Pancreas (tissue), 10 donors: ENCODE measurements at regions not wholly inside any gene's neighbourhood (a gene's known extent, or its start where the extent isn't known, plus 50 kb on each side); places are given as distances from the start of the nearest gene placed in this dataset.

Experiments
- ATAC-seq, 4 donors: fragments of 200-7000 bp; cut with Tn5 transposase; one replicate each; pipeline versions ENCODE4 v1.8.0 to v1.9.1; 2020; ENCODE audit warnings: mild to moderate bottlenecking in 4 of 4, moderate library complexity in 4 of 4
- DNase-seq, 6 donors: peaks; one replicate each; pipeline ENCODE4 v3.0.0-alpha.2; 2020
- FAIRE-seq: peaks from 2 replicates; lab custom pipeline; 2012; peaks lifted over from hg19 to GRCh38; lab: Jason Lieb, UNC
- H3K27ac ChIP-seq, 4 donors: fragments of 200-600 bp; sonication (generic); 1 replicate in 3 of 4; 2 replicates in 1 of 4; pipeline versions ENCODE4 v1.5.0 to v1.8.0; 2020
- H3K27me3 ChIP-seq, 4 donors: fragments of 200-600 bp; one replicate each; pipeline ENCODE4 v1.8.0; 2021
- H3K36me3 ChIP-seq, 3 donors: fragments of 200-600 bp; sonication (generic) in 1 of 3; one replicate each; pipeline versions ENCODE4 v1.5.0 to v1.8.0; 2020 to 2021
- H3K4me1 ChIP-seq, 3 donors: fragments of 200-600 bp; one replicate each; pipeline ENCODE4 v1.8.0; 2021
- H3K4me3 ChIP-seq, 4 donors: fragments of 200-600 bp; sonication (generic) in 2 of 4; one replicate each; pipeline versions ENCODE4 v1.5.0 to v1.8.0; 2020 to 2021
- H3K9me3 ChIP-seq, 4 donors: fragments of 200-600 bp; one replicate each; pipeline ENCODE4 v1.8.0; 2021
- WGBS, 2 donors: extraction: QIAGEN DNeasy Blood & Tissue Kit; methylation state at CpG; one replicate each; pipeline ENCODE4 v1.1.7; 2013; 5-methylcytosine and 5-hydroxymethylcytosine counted together
- intact Hi-C, 3 donors: fragments of 100-400 bp; cut with DNase I; formaldehyde crosslinking; loops; one replicate each; pipeline versions ENCODE4 v1.11.1 to v1.14.2; 2022
- TF ChIP-seq, protein P1 (sequence below), 4 donors: fragments of 200-600 bp; sonication (generic) in 3 of 4; IDR thresholded peaks; one replicate each; pipeline versions ENCODE4 v1.5.0 to v1.8.0; 2021; ENCODE audit warnings: antibody characterized with exemption in 4 of 4
- donor health status: healthy with polysubstance abuse.
- donor health status: DM: no; HTN: no; CAD: no; lungs with moderate emphysema.
- donor health status: DM: no; HTN: no; CAD: no.
- donor health status: control.
- donor health status: control.
- donor health status: Bipolar disorder and iron deficiency.
- donor health status: DM: yes; HTN: yes; CAD: no.
- donor health status: DM: no; HTN: no; CAD: no.
- donor health status: DM: no; HTN: no; CAD: no.
- donor health status: DM: yes; HTN: yes; CAD: no.

DNA sequence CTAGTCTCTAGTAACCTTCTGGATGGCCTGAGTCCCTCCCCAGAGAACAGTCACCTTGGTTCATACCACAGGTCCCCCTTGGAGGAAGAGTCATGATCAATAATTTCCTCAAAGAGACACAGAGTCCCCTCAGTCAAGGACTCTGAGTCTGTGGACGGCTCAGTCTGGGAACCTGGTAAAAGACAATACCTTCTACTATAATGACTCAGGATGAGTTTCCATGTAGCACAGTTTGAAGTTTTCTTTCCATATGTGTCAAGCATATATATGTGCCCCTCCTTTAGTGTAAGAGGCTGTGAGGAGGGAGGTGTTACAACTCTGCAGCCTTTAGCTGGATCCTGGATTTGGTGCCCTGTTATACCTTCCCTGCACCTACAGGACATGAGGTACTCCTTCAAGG lies 54.4 kb upstream of the TSKU start:
- DNase-seq (no peak), ATAC-seq (no peak), FAIRE-seq (no peak)
- Histone ChIP-seq H3K36me3 (no peaks in the 10 kb centered on the region), H3K4me1 (no peaks in the 10 kb centered on the region), H3K4me3 (no peak overlapping the region), H3K27ac (no peak overlapping the region), H3K9me3 (no peaks in the 10 kb centered on the region), H3K27me3 (no peaks in the 10 kb centered on the region)
- TF ChIP-seq, protein P1, sequence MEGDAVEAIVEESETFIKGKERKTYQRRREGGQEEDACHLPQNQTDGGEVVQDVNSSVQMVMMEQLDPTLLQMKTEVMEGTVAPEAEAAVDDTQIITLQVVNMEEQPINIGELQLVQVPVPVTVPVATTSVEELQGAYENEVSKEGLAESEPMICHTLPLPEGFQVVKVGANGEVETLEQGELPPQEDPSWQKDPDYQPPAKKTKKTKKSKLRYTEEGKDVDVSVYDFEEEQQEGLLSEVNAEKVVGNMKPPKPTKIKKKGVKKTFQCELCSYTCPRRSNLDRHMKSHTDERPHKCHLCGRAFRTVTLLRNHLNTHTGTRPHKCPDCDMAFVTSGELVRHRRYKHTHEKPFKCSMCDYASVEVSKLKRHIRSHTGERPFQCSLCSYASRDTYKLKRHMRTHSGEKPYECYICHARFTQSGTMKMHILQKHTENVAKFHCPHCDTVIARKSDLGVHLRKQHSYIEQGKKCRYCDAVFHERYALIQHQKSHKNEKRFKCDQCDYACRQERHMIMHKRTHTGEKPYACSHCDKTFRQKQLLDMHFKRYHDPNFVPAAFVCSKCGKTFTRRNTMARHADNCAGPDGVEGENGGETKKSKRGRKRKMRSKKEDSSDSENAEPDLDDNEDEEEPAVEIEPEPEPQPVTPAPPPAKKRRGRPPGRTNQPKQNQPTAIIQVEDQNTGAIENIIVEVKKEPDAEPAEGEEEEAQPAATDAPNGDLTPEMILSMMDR (IDR thresholded peaks at IDR 0.05), result no peak
- WGBS, 2 donors, result 88 to 93% methylated on average over 1 of the region's 1 CpG
- intact Hi-C loops, result no loop called here

DNA sequence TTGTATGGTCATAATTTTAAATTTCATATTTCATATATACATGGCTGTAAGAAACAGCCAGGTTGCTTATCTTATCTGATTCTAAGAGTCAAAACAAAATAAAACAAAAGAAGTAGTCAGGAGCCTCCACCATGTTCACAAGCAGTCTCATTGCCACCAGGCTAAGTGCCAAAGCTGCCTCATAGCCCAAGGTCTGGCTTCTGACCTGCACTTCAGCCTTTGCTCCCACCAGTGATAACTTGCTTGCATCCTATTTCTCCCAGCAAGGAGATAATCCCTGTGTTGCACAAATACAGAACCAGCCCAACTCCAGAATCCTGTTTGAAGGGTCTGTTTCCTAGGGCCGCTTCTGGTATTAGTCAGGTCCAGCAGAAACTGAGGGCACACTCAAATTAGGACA lies 53.9 kb upstream of the TSKU start:
- ATAC-seq (no peak), FAIRE-seq (no peak), DNase-seq (no peak)
- TF ChIP-seq, protein P1 (IDR thresholded peaks at IDR 0.05), result no peak
- H3K27ac ChIP-seq, result no peak overlapping the region
- H3K36me3 ChIP-seq, result no peaks in the 10 kb centered on the region
- WGBS, 2 donors, result 96 to 98% methylated on average over 1 of the region's 1 CpG
- H3K9me3 ChIP-seq, result no peaks in the 10 kb centered on the region
- no peak overlapping the region for H3K4me3 ChIP-seq
- H3K4me1 ChIP-seq, result no peaks in the 10 kb centered on the region
- no peaks in the 10 kb centered on the region for H3K27me3 ChIP-seq
- intact Hi-C loops, result no loop called here

DNA sequence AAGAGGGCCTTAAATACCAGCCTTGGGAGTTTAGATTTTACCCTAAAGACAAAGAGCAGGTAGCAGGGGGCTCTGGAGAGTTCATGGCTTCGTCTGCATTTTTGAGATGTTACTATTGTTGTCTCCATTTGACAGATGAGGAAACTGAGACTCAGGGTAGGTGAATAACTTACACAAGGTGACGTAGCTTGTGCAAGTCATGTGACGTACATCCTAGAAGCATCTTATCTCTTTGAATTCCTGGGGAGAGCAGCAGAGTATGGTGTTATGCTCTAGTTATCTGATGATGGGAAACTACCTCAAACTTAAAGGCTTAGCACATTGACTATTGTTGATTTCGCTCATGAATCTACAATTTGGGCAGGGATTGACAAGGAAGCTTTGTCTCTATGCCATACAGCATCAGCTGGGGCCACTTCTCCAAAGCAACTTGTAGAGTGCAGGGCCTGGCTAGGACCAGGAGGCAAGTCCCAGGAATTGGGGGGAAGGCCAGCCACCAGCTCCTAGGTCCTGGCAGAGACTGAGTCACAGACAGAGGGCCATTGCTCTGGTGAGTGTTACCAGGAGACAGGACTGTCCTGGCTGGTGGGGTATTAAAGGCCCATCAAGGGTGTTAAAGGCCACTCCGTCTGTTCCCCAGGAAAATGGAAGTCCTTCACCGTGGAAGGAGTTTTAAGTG lies 52.1 kb upstream of the TSKU start:
- no peak overlapping the region for H3K4me3 ChIP-seq
- DNase-seq (no peak), ATAC-seq (no peak), FAIRE-seq (no peak)
- intact Hi-C loops, result loop anchor here in 1 of 3 donors (5.0 to 10.0 kb wide), 2 partner anchors 164 to 306 kb away; no protein-coding TSS in a partner anchor
- no peaks in the 10 kb centered on the region for H3K4me1 ChIP-seq
- WGBS, 2 donors, result 69 to 87% methylated on average over 6 of the region's 6 CpGs
- TF ChIP-seq, protein P1 (IDR thresholded peaks at IDR 0.05), result no peak
- no peaks in the 10 kb centered on the region for H3K27me3 ChIP-seq
- no peaks in the 10 kb centered on the region for H3K9me3 ChIP-seq
- H3K27ac ChIP-seq, result no peak overlapping the region
- H3K36me3 ChIP-seq, result no peaks in the 10 kb centered on the region

DNA sequence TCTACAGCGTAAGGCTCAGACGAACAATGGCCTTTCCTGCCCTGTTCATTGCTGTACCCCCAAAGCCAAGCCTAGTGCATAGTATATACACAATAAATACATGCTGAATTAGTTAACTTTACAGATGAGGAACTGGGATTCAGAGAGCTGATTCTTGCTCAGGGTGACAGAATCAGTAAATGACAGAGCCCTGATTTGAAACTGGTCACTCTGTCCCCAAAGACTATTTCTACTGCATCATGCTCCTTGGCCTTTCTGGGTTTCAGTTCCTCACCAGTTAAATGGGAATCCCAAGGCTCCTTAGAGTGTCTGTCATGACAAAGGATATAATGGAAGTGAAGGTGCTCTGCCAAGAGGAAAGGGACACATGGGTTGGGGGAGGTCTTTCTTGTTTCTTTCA lies 50.5 kb upstream of the TSKU start:
- DNase-seq (no peak), FAIRE-seq (no peak), ATAC-seq (no peak)
- no peak overlapping the region for H3K4me3 ChIP-seq
- no peak overlapping the region for H3K27ac ChIP-seq
- no peaks in the 10 kb centered on the region for H3K36me3 ChIP-seq
- H3K27me3 ChIP-seq, result no peaks in the 10 kb centered on the region
- TF ChIP-seq, protein P1 (IDR thresholded peaks at IDR 0.05), result no peak
- no peaks in the 10 kb centered on the region for H3K9me3 ChIP-seq
- 74 to 78% methylated on average over 2 of the region's 2 CpGs for WGBS, 2 donors
- no peaks in the 10 kb centered on the region for H3K4me1 ChIP-seq
- intact Hi-C loops, result loop anchor here in 1 of 3 donors (5.0 to 10.0 kb wide), 2 partner anchors 162 to 305 kb away; no protein-coding TSS in a partner anchor
